ENCODE measurements at regions not wholly inside any gene's neighbourhood (a gene's known extent, or its start where the extent isn't known, plus 50 kb on each side); places are given as distances from the start of the nearest gene placed in this dataset.
"Not testable (repeated sequence)": the region's sequence is repeated elsewhere in the genome, so short reads cannot be mapped to it uniquely, and the experiment has no call there.

- DNase-seq = peak; percentile 68
These were observed 365.3 kb upstream of the KCNMB2 start for GRCh38 chr3:178170698-178171535.

- DNase-seq = no peak
These were observed 364.1 kb upstream of the KCNMB2 start for GRCh38 chr3:178172121-178172520.

- DNase-seq = no peak
These were observed 361.9 kb upstream of the KCNMB2 start for GRCh38 chr3:178174201-178174915.

GRCh38 chr3:178181088-178181487, 355.1 kb upstream of the KCNMB2 start:
- DNase-seq = no peak

DNA sequence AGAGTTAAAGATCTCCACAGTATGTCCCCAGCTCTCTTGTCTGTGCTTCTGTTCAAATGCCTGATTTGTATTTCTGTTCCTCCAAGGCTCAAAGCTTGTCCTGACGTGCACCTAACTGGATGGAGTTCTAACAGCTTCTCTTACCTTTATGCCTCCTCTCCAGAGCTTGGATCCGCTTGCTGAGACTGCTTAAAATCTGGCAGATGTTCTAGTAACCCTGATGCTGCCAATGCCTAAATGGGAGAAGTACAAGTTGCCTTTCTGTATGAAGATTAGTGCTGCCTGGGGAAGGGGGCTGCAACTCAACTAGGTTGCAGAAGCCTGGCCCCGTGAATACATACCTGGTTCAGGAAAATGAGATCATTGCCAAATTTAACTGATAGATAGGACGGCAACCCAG, 354.5 kb upstream of the KCNMB2 start:
- no peak for DNase-seq

GRCh38 chr3:178182337-178182779, 353.9 kb upstream of the KCNMB2 start:
- no peak for DNase-seq

- no peak for DNase-seq
These were observed 351.4 kb upstream of the KCNMB2 start for GRCh38 chr3:178184833-178185232.

- DNase-seq = no peak
These were observed 349.6 kb upstream of the KCNMB2 start for GRCh38 chr3:178186666-178187065.

DNA sequence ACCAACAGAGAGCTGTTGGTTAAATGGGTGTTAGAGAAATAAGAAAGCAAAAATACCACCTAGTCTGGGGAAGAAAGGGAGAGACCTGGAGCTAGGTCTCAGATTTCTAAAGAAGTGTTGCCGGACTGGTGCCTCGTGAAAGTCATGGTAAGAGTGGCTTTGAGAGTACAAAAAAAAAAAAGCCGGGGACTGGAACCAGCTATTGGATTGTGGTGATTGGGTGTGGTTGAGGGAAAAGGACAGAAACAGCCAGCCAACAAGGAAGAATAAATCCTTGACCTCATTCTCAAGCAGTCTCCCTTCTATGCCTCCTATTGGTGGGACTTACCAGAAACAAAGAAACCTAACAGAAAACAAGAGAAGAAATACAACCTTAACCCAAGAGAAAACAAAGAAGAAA, 346.4 kb upstream of the KCNMB2 start:
- DNase-seq = no peak

DNA sequence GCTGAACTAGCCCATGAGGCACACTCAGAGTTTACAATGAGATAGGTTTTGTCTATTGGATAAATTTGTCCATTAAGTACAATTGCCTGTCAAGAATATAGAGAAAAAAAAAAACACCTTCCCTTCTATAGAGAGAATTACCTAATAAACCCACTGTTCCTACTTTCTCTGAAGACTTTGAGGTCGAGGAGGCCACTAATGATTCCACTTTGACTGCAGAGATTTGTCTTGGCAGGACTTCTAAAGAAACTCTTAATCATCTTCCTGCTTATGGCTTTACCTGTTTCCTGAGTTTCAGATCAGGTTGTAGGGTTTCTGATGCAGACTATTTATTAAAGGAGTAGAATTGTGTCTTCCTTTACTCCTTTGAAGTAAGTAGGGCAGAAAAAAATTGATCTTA, 342.4 kb upstream of the KCNMB2 start:
- no peak for DNase-seq

GRCh38 chr3:178194539-178194938, 341.7 kb upstream of the KCNMB2 start:
- DNase-seq = no peak

DNA sequence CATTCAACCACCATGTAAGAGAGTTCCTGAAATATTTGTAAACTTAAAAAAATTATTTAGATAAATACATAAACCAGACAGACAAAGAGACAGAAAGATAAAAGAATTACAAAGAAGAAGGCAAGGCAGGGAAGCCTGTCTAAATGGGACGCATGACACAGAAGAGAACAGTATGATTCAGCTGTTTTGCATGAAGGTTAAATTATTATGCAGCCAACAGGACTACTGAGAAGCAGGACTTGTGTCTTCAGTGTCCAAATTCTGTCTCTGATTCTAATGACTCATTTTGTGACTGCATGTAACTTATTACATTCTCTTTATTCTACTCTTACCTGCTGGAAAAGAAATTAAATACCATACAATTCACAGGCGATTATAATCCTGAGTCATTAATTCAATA, 340.4 kb upstream of the KCNMB2 start:
- no peak for DNase-seq

DNA sequence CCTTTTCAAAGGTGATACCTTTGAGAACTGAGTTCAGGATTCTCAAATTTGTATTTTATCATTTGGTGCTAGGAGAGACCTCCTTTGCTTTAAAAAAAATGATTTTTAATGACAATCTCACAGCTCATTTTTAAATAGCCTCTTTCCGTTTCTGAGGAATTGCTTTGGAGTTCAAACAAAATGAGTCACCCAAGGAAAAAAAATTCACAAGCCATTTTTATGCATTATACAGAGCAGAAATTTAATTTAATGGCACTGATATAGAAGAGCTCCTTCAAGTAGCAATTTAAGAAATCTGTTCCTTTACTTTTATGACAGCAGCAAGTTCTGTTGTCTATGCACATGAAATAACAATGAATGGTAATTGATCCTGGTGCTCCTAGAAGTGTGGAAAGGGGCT, 337.9 kb upstream of the KCNMB2 start:
- no peak for DNase-seq

DNA sequence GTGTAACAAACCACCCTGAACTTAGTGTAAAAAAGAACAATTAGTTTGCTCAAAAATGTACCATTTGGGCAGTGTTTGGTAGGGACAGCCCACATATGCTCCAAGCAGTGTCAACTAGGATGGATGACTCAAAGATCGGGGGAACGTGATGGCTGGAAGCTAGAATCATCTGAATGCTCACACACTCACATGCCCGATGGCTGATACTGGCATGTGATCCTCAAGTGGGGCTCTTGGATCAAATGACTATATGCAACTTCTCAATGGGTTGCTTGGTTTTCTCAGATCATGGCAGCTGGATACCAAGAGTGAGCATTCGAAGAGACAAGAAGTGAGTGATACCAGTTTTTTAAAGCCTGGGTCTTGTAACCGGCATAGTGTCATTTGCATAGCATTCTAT, 335.9 kb upstream of the KCNMB2 start:
- DNase-seq = no peak

GRCh38 chr3:178201714-178202113, 334.5 kb upstream of the KCNMB2 start:
- no peak for DNase-seq

GRCh38 chr3:178202194-178202593, 334.0 kb upstream of the KCNMB2 start:
- no peak for DNase-seq

GRCh38 chr3:178203165-178203564, 333.1 kb upstream of the KCNMB2 start:
- no peak for DNase-seq

DNA sequence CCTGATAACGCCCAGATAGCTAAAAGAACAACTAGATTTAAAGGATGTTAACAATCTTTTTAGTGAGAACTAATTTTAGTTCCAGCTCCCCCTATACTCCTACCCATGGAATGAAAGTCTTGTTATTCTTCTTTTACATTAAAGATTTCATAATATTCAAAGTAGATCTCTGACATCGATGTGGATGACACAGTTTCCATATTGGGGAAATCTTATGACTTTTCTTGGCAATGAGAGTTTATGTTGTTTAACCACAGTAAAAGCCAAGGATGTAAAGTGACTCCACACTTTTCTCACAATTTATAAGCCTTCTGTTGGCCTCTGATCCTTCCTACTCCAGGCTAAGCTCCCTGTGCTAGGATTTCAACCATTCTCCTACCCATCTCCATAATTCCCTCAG, 332.6 kb upstream of the KCNMB2 start:
- no peak for DNase-seq

GRCh38 chr3:178205740-178206139, 330.5 kb upstream of the KCNMB2 start:
- DNase-seq = no peak

DNA sequence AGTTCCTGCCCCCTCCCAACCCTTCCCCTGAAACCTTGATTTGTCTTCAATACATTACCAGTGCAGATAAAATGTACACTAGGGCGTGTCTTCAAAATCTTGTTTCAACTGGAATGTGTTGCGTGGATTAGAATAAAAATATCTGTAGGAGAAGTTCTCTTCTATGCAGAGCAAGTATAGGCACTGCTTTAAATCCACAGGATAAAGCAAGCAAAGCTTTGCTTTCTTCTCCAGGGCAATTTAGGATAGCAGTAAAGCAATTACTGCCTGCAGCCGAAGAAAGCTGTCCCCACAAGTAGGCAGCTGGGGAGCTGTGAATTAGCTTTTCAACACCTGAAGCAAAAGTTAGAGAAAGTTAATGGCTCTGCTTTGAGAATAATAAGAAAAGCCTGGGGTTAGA, 329.7 kb upstream of the KCNMB2 start:
- no peak for DNase-seq

GRCh38 chr3:178207161-178207560, 329.1 kb upstream of the KCNMB2 start:
- not testable (repeated sequence) for DNase-seq

DNA sequence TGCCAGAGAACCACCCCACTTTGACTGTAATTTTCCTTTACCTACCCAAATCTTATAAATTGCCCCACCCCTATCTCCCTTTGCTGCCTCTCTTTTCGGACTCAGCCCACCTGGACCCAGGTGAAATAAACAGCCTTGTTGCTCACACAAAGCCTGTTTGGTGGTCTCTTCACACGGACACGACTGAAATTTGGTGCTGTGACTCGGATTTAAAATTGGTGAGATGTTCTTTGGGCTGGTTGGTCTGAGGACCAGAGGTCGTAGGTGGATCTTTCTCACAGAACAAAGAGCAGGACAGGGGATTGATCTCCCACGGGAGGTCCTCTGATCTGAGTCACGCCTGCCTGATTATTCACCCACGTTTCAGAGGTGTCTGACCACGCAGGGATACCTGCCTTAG, 328.6 kb upstream of the KCNMB2 start:
- not testable (repeated sequence) for DNase-seq

- not testable (repeated sequence) for DNase-seq
These were observed 327.1 kb upstream of the KCNMB2 start for GRCh38 chr3:178209116-178209515.

GRCh38 chr3:178209618-178210017, 326.6 kb upstream of the KCNMB2 start:
- DNase-seq = not testable (repeated sequence)
